ENCODE measurements at regions not wholly inside any gene's neighbourhood (a gene's known extent, or its start where the extent isn't known, plus 50 kb on each side); places are given as distances from the start of the nearest gene placed in this dataset.

- WGBS, 4 donors = 82 to 85% (median 83%) methylated on average over 8 of the region's 8 CpGs
- H3K4me3 ChIP-seq = no peak overlapping the region
- H3K9me3 ChIP-seq = peaks cover 0 to 4% (median 0%) of the 10 kb centered on the region in 12 donors
- H3K27me3 ChIP-seq = no peaks in the 10 kb centered on the region
- H3K27ac ChIP-seq = no peak overlapping the region
- intact Hi-C loops (cut with DNase I) = no loop called here
- ATAC-seq = no peak
- no peaks in the 10 kb centered on the region for H3K36me3 ChIP-seq
- DNase-seq = no peak
- H3K4me1 ChIP-seq = no peaks in the 10 kb centered on the region
- TF ChIP-seq CTCF (IDR thresholded peaks at IDR 0.05) (no peak), POLR2A (IDR thresholded peaks at IDR 0.05) (no peak)
Observed at GRCh38 chr13:32947411-32948276, 68.6 kb upstream of the KL start.

GRCh38 chr13:32949820-32950219, 66.4 kb upstream of the KL start:
- H3K9me3 ChIP-seq = peaks cover 0 to 4% (median 0%) of the 10 kb centered on the region in 12 donors
- WGBS, 4 donors = 68 to 75% (median 73%) methylated on average over 2 of the region's 2 CpGs

GRCh38 chr13:32951580-32951979, 64.6 kb upstream of the KL start:
- ATAC-seq (no peak), DNase-seq (no peak)
- Histone ChIP-seq H3K27me3 (no peaks in the 10 kb centered on the region), H3K36me3 (no peaks in the 10 kb centered on the region), H3K27ac (no peak overlapping the region), H3K4me1 (no peaks in the 10 kb centered on the region), H3K4me3 (no peak overlapping the region), H3K9me3 (no peaks in the 10 kb centered on the region)
- intact Hi-C loops (cut with DNase I) = no loop called here
- 84 to 94% (median 94%) methylated on average over 1 of the region's 1 CpG for WGBS, 4 donors
- TF ChIP-seq POLR2A (IDR thresholded peaks at IDR 0.05) = no peak
- TF ChIP-seq CTCF (IDR thresholded peaks at IDR 0.05) = no peak

More at GRCh38 chr13:32949820-32950219, 66.4 kb upstream of the KL start:
- TF ChIP-seq CTCF (IDR thresholded peaks at IDR 0.05) (no peak), POLR2A (IDR thresholded peaks at IDR 0.05) (no peak)
- no peak overlapping the region for H3K4me3 ChIP-seq
- no peak overlapping the region for H3K27ac ChIP-seq
- DNase-seq (no peak), ATAC-seq (no peak)
- intact Hi-C loops (cut with DNase I) = no loop called here
- no peaks in the 10 kb centered on the region for H3K36me3 ChIP-seq
- H3K27me3 ChIP-seq = no peaks in the 10 kb centered on the region
- no peaks in the 10 kb centered on the region for H3K4me1 ChIP-seq

GRCh38 chr13:32955881-32956594, 60.2 kb upstream of the KL start:
- no peak for DNase-seq
- intact Hi-C loops (cut with DNase I) = no loop called here
- WGBS, 4 donors = 93 to 99% (median 96%) methylated on average over 5 of the region's 5 CpGs

More at GRCh38 chr13:32955881-32956594, 60.2 kb upstream of the KL start:
- Histone ChIP-seq H3K27me3 (no peaks in the 10 kb centered on the region), H3K9me3 (no peaks in the 10 kb centered on the region), H3K36me3 (no peaks in the 10 kb centered on the region), H3K4me1 (no peaks in the 10 kb centered on the region), H3K27ac (no peak overlapping the region), H3K4me3 (no peak overlapping the region)
- TF ChIP-seq CTCF (IDR thresholded peaks at IDR 0.05) (no peak), POLR2A (IDR thresholded peaks at IDR 0.05) (no peak)
- no peak for ATAC-seq

Data from heart left ventricle (tissue), 16 donors.